DMS53 (cell line): ENCODE measurements at regions not wholly inside any gene's neighbourhood (a gene's known extent, or its start where the extent isn't known, plus 50 kb on each side); places are given as distances from the start of the nearest gene placed in this dataset.

Experiments used
- DNase-seq: peaks from one replicate; lab custom pipeline; 2025; lab: John Stamatoyannopoulos, UW

DNA sequence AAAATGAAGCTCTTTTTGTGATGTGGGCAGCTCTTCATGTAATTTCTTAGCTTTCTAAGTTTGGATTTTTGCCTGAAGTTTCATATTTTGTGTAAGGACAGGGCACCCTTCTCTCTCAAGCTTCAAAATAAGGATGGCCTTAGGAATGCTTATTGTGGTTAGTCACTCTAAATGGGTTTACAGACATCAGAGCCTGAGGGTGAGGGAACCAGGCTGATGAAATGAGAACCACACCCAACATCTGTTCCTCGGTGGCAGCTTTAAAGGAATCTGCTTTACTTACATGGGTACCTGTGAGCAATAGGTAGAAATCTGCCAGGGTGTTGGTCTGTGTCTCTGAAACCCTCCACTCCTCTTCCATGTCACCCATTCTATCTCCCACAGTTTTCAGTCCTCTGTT, 174.3 kb downstream of the EMX2 start:
- no peak for DNase-seq

DNA sequence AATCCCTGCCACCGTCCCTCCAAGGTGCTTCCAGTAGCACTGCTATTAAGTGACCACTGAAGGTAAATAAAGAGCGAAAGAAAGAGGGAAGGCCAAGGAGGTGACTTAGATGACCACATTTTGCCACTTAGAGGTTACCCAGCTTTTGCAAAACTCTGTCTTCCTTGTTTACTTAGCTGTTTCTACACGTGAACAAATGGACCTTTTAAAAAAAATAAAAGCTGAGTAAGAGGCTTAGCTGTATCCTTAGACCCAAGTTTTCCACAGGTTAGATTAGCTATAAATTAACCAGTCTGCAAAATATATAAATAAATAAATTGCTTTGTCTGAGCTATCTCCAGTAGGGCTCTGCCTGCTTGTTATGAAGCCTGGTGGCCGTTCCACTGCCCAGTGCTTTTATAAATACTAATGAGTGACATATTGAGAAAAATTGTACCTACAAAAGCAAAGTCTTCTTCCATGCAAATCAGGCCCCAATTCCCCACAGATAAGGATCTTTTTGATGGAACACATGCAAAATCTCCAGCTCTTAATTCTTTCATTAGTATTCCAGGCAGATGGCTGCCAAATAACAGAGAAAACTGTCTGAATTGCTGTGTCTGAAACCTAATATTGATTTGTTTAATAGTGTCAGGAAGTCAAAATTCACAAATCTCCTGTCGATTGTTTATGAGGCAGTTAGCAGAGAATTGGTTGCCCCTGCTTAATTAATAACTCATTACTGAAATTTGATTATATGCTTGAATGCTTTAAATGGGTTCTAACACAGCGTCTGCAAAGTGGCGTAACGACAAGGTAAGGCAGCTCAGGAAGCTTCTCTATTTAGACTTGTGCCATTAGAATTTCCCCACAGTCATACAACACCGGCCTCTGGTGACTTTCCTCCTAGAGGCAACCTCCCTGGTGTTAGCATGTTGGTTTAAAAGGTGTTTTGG, 176.7 kb downstream of the EMX2 start:
- no peak for DNase-seq

DNA sequence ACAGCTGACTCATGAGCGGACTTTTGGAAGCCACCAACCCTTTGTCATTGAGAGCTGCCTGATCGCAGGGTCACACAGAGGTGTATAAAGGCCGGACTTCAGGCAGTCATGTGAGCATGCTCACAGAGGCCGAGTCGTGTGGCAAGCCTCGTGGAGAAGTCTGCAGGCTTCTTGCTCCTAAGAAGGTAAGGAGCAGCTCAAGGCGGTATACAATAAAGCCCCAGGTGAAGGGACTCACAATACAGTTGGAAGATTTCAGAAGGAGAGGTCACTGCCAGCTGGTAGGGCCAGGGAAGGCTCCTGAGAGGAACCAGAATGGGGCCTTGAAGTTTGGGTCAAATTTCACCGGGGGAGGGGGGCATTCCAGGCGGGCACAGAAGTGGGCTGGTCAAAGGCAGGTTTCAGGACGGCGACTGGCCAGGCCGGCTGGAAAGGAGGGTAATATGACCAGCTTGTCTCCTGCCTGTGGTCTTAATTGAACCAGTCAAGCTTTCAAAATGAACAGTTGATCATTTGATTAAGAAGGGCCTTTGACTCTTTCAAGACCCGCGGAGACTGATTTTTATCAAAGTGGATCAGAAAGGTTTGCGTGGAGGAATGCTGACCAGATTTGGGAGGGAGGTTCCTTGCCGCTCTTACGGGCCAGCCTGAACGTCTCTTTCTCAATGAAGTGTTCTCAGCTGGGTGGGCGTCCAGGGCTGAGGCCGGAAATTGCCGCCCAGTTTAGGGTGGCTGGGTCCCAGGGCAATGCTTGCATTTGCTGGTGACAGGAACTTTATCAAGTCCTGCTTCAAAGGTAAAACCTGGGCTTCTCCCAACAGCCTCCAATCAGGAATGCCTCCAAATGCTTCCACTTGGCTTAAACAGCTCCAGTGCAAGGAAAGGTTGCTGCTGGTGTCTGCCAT, 178.6 kb downstream of the EMX2 start:
- DNase-seq, result no peak

DNA sequence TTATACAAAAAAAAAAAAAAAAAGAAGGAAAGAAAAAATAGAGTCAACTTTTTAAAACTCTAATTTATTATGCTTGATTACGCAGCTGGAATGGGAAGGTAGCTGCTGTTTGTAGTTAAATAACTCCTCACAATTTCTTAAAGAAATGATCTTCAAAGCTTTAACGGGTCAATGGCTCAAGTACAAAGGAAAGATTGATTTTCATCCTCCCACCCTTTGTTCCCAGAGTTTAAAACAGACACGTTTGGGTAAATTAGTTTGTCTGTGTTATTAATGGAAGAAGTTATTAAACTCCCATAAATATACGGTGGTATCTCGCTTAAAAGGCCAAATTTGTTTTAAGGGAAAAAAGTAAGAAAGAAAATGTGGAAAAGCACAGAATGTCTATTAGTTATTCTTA, 179.3 kb downstream of the EMX2 start:
- no peak for DNase-seq

DNA sequence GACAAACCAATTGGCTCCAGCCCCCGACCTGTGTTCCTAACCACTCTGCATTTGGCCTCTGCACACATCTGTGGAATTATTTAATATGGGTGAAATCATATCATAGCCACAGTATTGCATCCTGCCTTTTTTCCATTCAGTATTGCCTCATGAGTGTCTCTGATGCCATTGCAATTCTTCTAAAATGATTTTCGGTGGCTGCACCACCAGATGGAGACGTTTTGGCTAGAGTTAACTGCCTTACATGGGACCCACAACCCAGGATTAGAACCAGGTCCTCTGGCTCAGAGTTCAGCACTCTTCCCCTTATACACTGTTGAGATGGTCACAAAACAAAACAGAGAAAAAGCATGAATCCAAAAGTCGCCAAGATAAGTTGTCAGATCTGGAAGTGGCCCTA, 180.8 kb downstream of the EMX2 start:
- no peak for DNase-seq

DNA sequence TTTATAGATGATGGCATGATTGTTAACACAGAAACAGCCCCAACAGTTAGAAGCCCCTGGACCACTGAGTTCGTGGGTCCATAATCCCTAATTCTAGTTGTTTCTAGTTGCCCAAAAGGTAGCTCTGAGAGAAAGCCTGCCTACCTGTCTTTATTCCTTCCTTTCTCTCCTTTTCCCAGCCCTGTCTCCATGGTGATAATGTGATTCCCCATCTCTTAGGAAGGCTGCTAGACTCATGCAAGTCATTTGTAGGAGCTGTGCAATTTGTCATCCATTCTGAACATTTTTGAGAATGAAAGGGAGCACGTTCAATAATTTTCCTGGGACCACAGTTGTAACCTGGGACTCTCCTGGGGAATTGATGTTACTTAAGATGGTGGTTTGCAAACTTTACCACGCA, 183.4 kb downstream of the EMX2 start:
- no peak for DNase-seq

DNA sequence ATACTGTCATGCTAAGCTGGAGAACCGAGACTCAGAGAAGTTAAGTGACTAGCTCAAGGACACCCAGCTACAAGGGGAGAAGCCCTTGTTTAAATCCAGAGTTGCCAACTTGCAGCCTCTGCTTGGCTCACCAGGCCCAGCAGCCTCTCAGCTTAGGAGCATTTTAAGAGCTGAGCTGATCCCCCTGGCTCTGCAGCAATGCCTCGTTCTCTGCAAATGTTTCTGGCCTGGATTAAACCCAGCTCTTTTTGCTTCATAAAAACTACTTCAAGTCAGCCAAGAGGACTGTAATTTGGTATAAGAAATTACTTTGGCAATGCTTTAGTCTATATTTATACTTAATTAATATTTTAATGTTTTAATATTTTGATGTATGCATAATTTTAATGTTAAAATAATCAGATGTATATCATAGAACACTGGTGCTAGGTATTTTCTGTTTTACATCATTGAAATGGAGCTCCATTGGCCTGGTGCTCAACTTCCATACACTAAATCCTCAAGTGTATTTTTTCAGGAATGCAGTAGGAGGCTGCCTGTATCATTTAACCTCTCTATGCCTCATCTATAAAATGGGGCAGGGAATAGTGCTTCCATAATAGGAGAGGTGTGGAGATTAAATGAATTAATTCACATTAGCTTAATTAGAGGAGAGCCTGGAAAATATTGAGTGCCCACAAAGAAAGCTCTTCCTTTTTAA, 184.2 kb downstream of the EMX2 start:
- no peak for DNase-seq

DNA sequence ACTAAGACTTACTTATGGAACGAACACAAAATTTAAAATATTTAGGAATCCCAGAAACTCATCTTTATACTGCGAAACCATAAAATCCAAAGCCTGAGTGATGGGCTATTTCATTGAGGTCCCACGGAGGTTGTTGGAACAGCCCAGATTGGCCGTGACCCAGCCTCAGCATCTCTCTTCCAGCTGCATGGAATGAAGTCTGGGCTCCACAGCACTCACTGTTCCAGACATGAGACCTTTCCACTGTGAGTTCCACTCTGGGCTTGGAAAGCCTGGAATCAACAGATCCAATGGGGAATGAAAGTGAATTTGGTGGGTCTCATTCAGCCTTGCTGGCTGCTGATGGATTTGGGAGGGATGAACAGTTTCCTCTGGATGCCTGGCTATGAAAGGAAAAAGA, 184.9 kb downstream of the EMX2 start:
- no peak for DNase-seq

DNA sequence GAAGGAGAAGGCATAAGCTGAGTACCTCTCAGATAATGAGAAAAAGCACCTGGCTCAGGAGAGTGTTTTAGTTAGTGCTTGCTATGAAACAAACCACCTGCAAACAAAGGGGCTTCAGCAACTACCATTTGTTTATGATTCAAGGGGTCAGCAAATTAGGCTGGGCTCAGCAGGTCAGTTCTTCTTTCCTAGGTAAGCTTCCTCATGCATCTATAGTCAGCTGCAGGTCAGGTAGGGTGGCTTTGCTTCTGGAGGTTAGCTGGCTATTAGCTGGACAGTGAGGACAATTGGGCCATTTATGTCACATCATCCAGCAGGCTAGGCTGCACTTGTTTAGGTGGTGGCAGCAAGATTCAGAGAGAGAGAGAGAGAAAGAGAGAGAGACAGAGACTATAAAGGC, 185.5 kb downstream of the EMX2 start:
- DNase-seq, result no peak

DNA sequence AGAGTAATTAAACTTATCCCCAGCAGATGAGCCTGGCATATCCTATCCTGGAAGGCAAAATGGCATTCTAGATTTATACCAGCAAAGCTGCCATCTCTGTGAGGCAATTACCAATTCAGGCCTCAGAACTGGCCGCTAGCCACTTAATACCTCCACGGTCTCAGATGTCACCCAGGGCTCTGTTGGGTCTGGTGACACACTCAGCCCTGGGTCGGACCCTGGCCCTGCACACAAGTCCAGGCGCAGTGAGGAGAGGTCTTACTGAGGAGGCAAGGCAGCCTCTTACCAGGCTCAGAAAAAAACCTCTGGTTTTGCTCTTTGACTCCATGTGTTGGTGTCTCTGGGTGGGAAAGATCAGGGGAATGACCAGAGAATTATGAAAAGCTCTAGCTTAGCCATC, 186.6 kb downstream of the EMX2 start:
- DNase-seq, result no peak

DNA sequence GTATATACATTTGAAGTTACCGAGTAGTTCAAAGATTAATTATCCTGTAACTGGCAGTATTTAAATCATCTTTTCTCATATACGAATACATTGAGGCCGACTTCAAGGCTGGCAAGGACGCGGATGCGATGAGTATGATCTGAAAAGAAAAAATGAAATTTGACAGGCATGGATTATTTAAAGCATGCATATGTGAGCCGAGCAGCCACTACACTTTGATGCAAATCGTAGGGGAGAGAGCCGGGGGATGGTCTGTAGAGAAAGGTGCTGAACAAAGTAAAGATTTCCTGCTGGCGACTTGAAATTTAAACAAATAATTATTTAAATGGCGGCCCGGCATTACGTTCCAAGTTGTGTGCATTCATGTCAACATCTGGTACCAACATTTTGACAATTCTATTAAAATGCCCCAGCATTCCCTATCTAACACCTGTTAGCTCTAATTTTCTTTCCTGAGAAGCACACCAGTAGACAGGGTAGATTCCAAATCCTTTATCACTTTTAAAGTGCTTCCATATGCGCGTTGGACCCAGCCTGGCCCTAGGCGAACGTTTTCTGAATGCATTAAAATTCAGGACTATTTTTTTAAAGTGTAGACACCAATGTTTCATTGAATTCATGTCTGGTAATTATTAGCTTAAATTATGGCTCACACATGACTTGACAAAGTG, 188.7 kb downstream of the EMX2 start:
- no peak for DNase-seq

DNA sequence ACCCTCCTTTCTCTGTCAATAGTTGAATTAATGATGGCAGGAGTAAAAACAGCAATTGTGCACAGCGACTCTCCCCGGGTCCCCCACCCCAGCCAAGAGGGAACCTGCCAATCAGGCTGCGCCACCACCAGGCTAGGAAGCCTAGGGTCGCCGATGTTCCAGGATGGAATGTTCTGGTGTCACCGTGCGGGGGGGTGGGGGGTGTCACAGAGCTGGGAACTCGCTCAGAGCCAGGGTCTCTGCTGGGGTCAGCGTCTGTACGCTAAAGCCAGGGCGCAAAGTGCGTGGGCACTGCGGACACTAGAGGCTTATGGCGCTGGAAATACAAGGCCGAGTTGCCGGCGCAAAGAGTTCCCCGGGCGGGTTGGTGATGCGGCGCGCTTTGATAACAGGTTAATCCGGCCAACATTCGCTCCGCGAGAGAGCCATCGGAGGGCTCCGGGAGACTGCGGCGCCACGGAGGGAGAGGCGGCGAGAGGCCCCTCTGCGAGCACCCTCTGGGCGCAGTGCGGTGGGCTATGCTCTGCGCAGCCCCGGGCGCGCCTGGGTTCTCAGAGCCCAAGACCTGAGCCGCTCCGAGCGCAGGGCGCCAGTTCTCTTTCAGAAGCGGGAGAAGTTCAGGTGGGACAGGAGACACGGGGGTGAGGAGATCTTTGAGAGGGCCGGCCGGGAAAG, 192.3 kb downstream of the EMX2 start:
- DNase-seq, result no peak

DNA sequence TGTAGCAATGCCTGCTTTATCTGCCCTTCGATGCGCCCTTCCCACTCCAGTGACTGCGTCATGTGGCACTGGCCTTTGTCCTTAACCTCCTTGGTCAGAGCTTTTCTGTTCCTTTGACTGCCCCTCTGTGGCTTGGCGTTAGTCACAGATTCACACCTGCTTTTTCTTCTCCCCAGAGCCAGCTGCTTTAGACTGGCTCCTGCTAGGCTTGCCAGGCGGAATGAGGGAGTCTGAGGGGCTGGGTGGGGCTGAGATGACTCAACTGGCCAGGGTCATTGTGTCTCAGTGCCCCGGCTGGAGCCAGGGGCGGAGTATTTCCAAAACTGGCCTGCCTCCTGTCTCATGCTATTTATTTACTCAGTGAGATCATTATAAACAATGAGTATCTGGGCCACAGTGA, 194.1 kb downstream of the EMX2 start:
- DNase-seq, result no peak

DNA sequence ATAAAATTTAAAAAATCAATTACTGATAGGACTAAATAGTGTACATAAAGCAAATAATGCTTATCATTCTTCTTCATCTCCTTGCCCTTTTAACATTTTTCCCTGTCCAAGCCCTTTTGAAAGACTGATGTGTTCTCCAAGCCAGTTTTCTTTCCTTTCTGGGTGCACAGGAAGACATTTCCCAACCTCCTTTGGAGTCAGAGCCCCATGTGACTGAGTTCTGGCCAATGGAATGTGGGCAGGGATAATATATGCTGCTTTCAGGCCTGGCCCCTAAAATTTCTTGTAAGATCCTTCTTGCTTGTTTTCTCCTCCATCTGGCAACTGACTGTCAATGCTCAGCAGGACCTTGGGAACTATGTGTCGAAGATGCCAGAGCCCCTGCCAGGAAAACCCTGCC, 197.5 kb downstream of the EMX2 start:
- no peak for DNase-seq

DNA sequence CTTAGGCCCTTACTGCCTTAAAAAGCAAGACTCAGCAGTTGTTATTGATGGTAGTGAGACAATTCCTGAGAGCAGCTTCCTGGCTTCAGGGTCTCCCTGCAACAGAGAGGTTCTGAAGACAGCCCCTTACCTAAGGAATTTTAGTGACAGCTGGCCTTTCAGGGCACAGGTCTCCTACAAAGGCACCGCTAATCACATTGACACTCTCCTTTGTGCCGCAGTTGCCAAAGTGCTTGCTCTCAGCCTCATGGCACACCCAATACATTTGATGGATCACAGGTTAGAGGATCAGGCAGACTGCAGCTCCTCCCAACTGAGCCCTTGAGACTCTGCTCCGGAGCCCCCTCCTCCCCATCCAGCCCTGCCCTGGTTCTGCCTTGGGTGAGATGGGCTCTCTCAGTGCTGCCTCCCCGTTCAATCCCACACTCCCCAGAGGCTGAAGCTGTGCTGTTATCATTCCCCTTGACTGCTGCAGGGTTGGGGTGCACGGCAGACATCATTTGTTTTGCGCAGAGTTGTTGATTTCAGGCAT, 198.2 kb downstream of the EMX2 start:
- no peak for DNase-seq

DNA sequence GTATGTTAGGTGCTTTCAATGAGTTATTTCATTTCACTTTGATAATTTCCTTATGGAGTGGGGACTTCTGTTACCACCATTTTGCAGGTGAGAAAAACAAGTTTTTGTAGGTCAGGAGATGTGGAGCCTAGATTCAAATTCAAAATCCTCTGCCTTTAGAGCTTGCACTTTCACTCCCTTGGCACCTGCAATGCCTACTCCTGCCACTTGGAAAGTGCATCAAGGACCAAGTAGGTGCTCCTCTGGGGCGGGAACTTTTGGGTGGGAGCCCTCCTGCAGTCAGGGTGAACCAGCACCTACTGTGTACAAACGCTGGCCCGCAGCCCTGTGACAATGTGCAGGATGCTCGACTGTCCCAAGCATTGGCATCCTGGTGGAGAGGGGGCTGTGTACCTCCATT, 199.0 kb downstream of the EMX2 start:
- no peak for DNase-seq

DNA sequence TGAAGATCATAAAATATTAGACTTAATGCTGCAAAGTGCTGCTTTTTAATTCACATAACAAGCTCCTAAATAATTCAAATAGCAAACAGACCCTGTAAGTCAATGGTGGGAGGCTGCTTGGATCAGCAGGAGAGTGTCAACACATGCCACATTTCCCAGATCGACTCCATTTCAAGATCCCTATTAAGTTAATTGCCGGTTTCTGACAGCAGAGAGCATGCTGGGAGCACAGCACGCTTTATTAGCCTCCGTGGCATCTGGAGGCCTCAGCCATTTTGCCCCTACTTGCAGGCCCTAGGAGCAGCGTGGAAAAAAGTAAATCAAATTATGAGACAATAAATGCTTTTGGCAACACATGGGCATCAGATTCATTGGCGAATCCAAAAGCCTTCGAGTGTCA, 201.0 kb downstream of the EMX2 start:
- DNase-seq, result no peak

DNA sequence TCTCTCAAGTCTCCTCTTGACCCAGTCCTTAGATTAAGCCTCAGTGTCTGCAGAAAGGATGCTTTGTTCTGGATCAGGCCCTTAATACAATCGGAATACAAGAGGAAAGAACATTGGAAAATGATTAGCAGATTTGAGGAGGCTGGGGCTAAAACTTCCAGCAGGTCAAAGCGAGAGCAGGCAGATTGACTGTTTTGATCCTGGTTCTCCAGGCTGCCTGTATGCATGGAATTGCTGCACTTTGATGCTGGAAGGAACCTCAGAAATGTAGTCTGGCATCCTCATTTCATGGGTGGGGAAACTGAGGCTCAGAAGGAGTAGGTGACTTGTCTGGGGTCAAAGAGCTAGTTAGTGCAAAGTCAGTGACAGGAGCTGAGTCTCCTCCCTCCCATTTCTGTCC, 202.8 kb downstream of the EMX2 start:
- no peak for DNase-seq

DNA sequence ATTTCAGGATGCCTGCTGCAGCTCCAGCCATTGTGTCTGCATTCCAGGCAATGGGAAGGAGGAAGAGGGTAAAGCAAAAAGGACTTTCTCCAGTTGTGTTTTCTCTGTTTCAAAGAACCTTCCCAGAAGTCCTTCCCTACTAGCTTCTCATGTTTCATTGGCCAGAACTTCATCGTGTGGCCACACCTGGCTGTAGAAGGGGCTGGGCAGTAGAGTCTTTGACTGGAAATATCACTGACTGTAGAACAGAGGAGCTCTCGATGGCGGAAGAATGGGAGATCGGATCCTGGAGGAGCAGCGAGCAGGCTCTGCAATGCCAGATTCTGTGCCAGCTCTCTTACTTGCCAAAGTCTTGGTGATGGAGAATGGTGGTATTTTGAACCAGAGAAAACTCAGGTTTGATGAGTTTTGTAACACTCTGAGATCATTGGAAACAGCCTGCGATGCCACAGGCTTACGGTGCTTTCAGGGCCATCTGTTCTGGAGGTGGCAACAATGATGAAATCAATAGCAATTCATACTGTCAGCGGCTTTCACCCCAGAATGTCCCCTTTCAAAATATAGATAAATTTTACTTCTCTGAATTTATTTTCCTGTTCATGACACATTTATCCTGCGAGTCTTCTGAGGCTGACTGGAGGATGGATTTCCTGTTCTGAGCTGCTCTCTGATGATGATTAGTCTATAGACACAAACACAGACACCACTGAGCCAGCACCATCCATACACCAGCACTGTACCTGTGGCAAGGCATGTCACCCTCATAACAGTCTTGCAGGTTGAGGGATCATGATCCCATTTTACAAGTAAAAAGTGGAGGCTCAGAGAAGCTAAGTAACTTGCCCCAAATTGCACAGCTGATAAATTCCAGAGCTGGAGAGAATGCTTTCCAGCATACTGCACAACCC, 204.2 kb downstream of the EMX2 start:
- DNase-seq, result no peak

DNA sequence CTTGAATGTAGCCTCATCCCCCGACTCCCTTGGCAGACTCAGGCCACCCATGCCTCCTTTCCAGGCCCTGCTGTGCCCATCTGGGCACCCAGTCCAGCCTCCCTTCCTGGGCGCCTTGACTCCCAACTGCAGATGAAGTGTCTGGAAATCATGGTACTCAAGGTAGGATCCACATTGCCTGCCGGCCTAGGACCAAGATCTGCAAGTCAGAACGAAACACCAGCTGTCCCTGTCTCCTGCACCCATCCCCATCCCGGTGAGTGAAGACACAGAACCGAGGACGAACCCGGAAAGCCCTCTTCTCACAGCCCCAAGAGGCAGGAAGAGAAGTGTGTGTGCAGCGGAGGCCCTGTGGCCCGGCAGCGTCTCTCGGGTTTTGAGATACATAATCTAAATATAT, 205.1 kb downstream of the EMX2 start:
- DNase-seq, result no peak
